Neural cell (in vitro differentiated cells): ENCODE measurements at regions not wholly inside any gene's neighbourhood (a gene's known extent, or its start where the extent isn't known, plus 50 kb on each side); places are given as distances from the start of the nearest gene placed in this dataset.

Experiments used
- H2AFZ ChIP-seq: fragments of 200-600, 300-800 bp; sonication (generic), shearing (Covaris generic); 2 replicates; pipeline ENCODE4 v1.6.0; 2014; ENCODE audit warnings: low read depth, mild to moderate bottlenecking, antibody characterized with exemption, low read length, moderate library complexity
- H3F3A ChIP-seq: fragments of 200-600 bp; shearing (Covaris generic); 2 replicates; pipeline ENCODE4 v1.6.1; 2016; ENCODE audit warnings: mild to moderate bottlenecking, moderate library complexity, mixed read lengths, antibody characterized with exemption, low read length; ENCODE audit not compliant: insufficient read depth, poor library complexity, severe bottlenecking
- H3K27ac ChIP-seq: fragments of 200-600, 300-800 bp; sonication (generic), shearing (Covaris generic); 2 replicates; pipeline ENCODE4 v1.5.1; 2014; ENCODE audit warnings: mild to moderate bottlenecking, low read length, moderate library complexity
- H3K27me3 ChIP-seq: fragments of 300-800, 200-600 bp; sonication (generic), shearing (Covaris generic); 2 replicates; pipeline ENCODE4 v1.6.0; 2014; ENCODE audit warnings: mild to moderate bottlenecking, low read depth, low read length, moderate library complexity; ENCODE audit not compliant: insufficient read depth
- H3K36me3 ChIP-seq: fragments of 300-800, 200-600 bp; sonication (generic), shearing (Covaris generic); 2 replicates; pipeline ENCODE4 v1.5.1; 2014; ENCODE audit warnings: mild to moderate bottlenecking, antibody characterized with exemption, low read length, moderate library complexity; ENCODE audit not compliant: insufficient read depth
- H3K4me2 ChIP-seq: fragments of 300-800, 200-600 bp; sonication (generic), shearing (Covaris generic); 2 replicates; pipeline ENCODE4 v1.6.0; 2014; ENCODE audit warnings: mild to moderate bottlenecking, low read length
- H3K4me3 ChIP-seq: fragments of 300-800, 200-600 bp; sonication (generic), shearing (Covaris generic); 2 replicates; pipeline ENCODE4 v1.5.1; 2014; ENCODE audit warnings: mild to moderate bottlenecking, low read length, moderate library complexity
- H3K79me2 ChIP-seq: fragments of 200-600 bp; shearing (Covaris generic); replicated peaks from 2 replicates; pipeline ENCODE4 v1.6.0; 2014; ENCODE audit warnings: mild to moderate bottlenecking, low read length, moderate library complexity; ENCODE audit not compliant: insufficient read depth
- H3K9ac ChIP-seq: fragments of 300-800, 200-600 bp; sonication (generic), shearing (Covaris generic); 2 replicates; pipeline ENCODE4 v1.6.1; 2016; ENCODE audit warnings: mild to moderate bottlenecking, low read length, mixed read lengths
- H3K9me2 ChIP-seq: fragments of 200-600 bp; shearing (Covaris generic); 2 replicates; pipeline ENCODE4 v1.6.1; 2016; ENCODE audit warnings: mild to moderate bottlenecking, low read length, mixed read lengths; ENCODE audit not compliant: insufficient read depth
- H3K9me3 ChIP-seq: fragments of 200-600, 300-800 bp; sonication (generic), shearing (Covaris generic); 2 replicates; pipeline ENCODE4 v1.6.1; 2016; ENCODE audit warnings: mild to moderate bottlenecking, mixed run types, low read length, moderate library complexity, mixed read lengths
- H4K20me1 ChIP-seq: fragments of 200-600 bp; shearing (Covaris generic); 2 replicates; pipeline ENCODE4 v1.6.1; 2016; ENCODE audit warnings: mild to moderate bottlenecking, mixed run types; ENCODE audit not compliant: insufficient read depth
- CTCF ChIP-seq: fragments of 450-650 bp; IDR thresholded peaks from 2 replicates; pipeline ENCODE4 v1.5.1; 2014; ENCODE audit warnings: antibody characterized with exemption, mild to moderate bottlenecking, moderate library complexity; ENCODE audit not compliant: poor library complexity, severe bottlenecking
- EP300 ChIP-seq: fragments of 450-650 bp; conservative IDR thresholded peaks from 2 replicates; pipeline ENCODE4 v1.6.1; 2014; ENCODE audit warnings: antibody characterized with exemption, mild to moderate bottlenecking, moderate library complexity; ENCODE audit not compliant: poor library complexity, severe bottlenecking
- EZH2 ChIP-seq: fragments of 200-600, 300-800 bp; shearing (Covaris generic), sonication (generic); IDR thresholded peaks from 2 replicates; pipeline ENCODE4 v1.6.1; 2014; ENCODE audit warnings: antibody characterized with exemption, low read length, borderline replicate concordance, mild to moderate bottlenecking; ENCODE audit not compliant: insufficient read depth, poor library complexity, severe bottlenecking
- MXI1 ChIP-seq: fragments of 450-650 bp; conservative IDR thresholded peaks from 2 replicates; pipeline ENCODE4 v1.6.1; 2014; ENCODE audit warnings: antibody characterized with exemption, mild to moderate bottlenecking; ENCODE audit not compliant: poor library complexity, severe bottlenecking
- POLR2AphosphoS5 ChIP-seq: IDR thresholded peaks from 2 replicates; pipeline ENCODE4 v1.6.1; 2012
- RAD21 ChIP-seq: fragments of 450-650 bp; conservative IDR thresholded peaks from 2 replicates; pipeline ENCODE4 v1.6.1; 2014; ENCODE audit warnings: antibody characterized with exemption, mild to moderate bottlenecking, moderate library complexity
- REST ChIP-seq: IDR thresholded peaks from 2 replicates; pipeline ENCODE4 v1.6.1; 2012; ENCODE audit warnings: borderline replicate concordance
- SMC3 ChIP-seq: fragments of 450-650 bp; conservative IDR thresholded peaks from 2 replicates; pipeline ENCODE4 v1.6.1; 2014; ENCODE audit warnings: antibody characterized with exemption, mild to moderate bottlenecking, moderate library complexity; ENCODE audit not compliant: poor library complexity
- TAF1 ChIP-seq: IDR thresholded peaks from 2 replicates; pipeline ENCODE4 v1.6.1; 2012; ENCODE audit warnings: low read depth

GRCh38 chr4:8696369-8697127 is 104.0 kb downstream of the CPZ start:
- Histone ChIP-seq H4K20me1 (no peaks in the 10 kb centered on the region), H3K27ac (no peak overlapping the region), H3K27me3 (no peaks in the 10 kb centered on the region), H3K79me2 (no peaks in the 10 kb centered on the region), H3K36me3 (no peaks in the 10 kb centered on the region), H3K4me3 (no peak overlapping the region), H3F3A (no peaks in the 10 kb centered on the region), H3K4me2 (no peak overlapping the region), H3K9ac (no peak overlapping the region), H2AFZ (no peak overlapping the region), H3K9me3 (no peaks in the 10 kb centered on the region), H3K9me2 (no peaks in the 10 kb centered on the region)
- TF ChIP-seq TAF1 (no peak), POLR2AphosphoS5 (no peak), EP300 (no peak), SMC3 (no peak), EZH2 (no peak), RAD21 (no peak), REST (no peak), CTCF (no peak), MXI1 (no peak)

GRCh38 chr4:8695237-8696219 is 103.0 kb downstream of the CPZ start:
- Histone ChIP-seq H3K9ac (no peak overlapping the region), H3K36me3 (no peaks in the 10 kb centered on the region), H4K20me1 (no peaks in the 10 kb centered on the region), H3K9me2 (no peaks in the 10 kb centered on the region), H3K4me3 (no peak overlapping the region), H3K27me3 (no peaks in the 10 kb centered on the region), H3K79me2 (no peaks in the 10 kb centered on the region), H3K4me2 (no peak overlapping the region), H3K9me3 (no peaks in the 10 kb centered on the region), H2AFZ (no peak overlapping the region), H3K27ac (no peak overlapping the region), H3F3A (no peaks in the 10 kb centered on the region)
- TF ChIP-seq POLR2AphosphoS5: no peak
- TF ChIP-seq SMC3: no peak
- no peak for TF ChIP-seq CTCF
- TF ChIP-seq REST: no peak
- TF ChIP-seq EP300: no peak
- TF ChIP-seq MXI1: no peak
- TF ChIP-seq TAF1: no peak
- TF ChIP-seq RAD21: no peak
- no peak for TF ChIP-seq EZH2
